ENCODE measurements at regions not wholly inside any gene's neighbourhood (a gene's known extent, or its start where the extent isn't known, plus 50 kb on each side); places are given as distances from the start of the nearest gene placed in this dataset.

- Histone ChIP-seq H3K4me3 (no peak overlapping the region), H3K4me1 (replicated peaks) (no peaks in the 10 kb centered on the region), H3K36me3 (no peaks in the 10 kb centered on the region), H3K27ac (no peak overlapping the region), H3K9me3 (no peaks in the 10 kb centered on the region), H3K27me3 (replicated peaks; ENCODE audit: insufficient read depth) (no peaks in the 10 kb centered on the region)
- TF ChIP-seq CTCF (IDR thresholded peaks at IDR 0.05) (no peak), POLR2AphosphoS5 (IDR thresholded peaks at IDR 0.05) (no peak), POLR2A (IDR thresholded peaks at IDR 0.05) (no peak)
- intact Hi-C loops (cut with DNase I): loop anchor here (5.0 kb wide), 1 partner anchor 135 kb away; no protein-coding TSS in a partner anchor
- WGBS: 63% methylated on average over 3 of the region's 3 CpGs
- no peak for DNase-seq (ENCODE audit: low spot score)
Observed at GRCh38 chr11:123247496-123247799, 52.4 kb upstream of the CLMP start.

- 16% methylated on average over 13 of the region's 13 CpGs for WGBS
- H3K36me3 ChIP-seq: no peaks in the 10 kb centered on the region
- H3K9me3 ChIP-seq: no peaks in the 10 kb centered on the region
- H3K27ac ChIP-seq: no peak overlapping the region
- intact Hi-C loops (cut with DNase I): loop anchor here (5.0 kb wide), 1 partner anchor 135 kb away; no protein-coding TSS in a partner anchor
- peak; percentile 51 for DNase-seq (ENCODE audit: low spot score)
- no peak overlapping the region for H3K4me3 ChIP-seq
- no peaks in the 10 kb centered on the region for H3K4me1 ChIP-seq (replicated peaks)
- TF ChIP-seq POLR2AphosphoS5 (IDR thresholded peaks at IDR 0.05) (no peak), CTCF (IDR thresholded peaks at IDR 0.05) (peak; percentile 59 to 93 (median 80))
- H3K27me3 ChIP-seq (replicated peaks; ENCODE audit: insufficient read depth): no peaks in the 10 kb centered on the region
Observed at GRCh38 chr11:123246749-123247495, 51.9 kb upstream of the CLMP start.

GRCh38 chr11:123245567-123245966 is 50.5 kb upstream of the CLMP start:
- no peak for DNase-seq (ENCODE audit: low spot score)
- intact Hi-C loops (cut with DNase I): loop anchor here (5.0 kb wide), 1 partner anchor 133 kb away; no protein-coding TSS in a partner anchor
- Histone ChIP-seq H3K27ac (no peak overlapping the region), H3K9me3 (no peaks in the 10 kb centered on the region), H3K4me3 (no peak overlapping the region), H3K27me3 (replicated peaks; ENCODE audit: insufficient read depth) (no peaks in the 10 kb centered on the region), H3K4me1 (replicated peaks) (no peaks in the 10 kb centered on the region), H3K36me3 (no peaks in the 10 kb centered on the region)
- WGBS: 92% methylated on average over 6 of the region's 6 CpGs
- TF ChIP-seq POLR2AphosphoS5 (IDR thresholded peaks at IDR 0.05): no peak
- TF ChIP-seq POLR2A (IDR thresholded peaks at IDR 0.05): no peak
- TF ChIP-seq CTCF (IDR thresholded peaks at IDR 0.05): no peak

Small RNA genes lying in the stretch of these regions (small RNA-seq; reads per million reads assigned to genes)
- gene RF00096: 0 reads per million in 2 donors

Measured in prostate gland (tissue), 2 donors.